Chondrocyte (in vitro differentiated cells): ENCODE measurements at regions not wholly inside any gene's neighbourhood (a gene's known extent, or its start where the extent isn't known, plus 50 kb on each side); places are given as distances from the start of the nearest gene placed in this dataset.

Experiments
- DNase-seq: peaks from one replicate; pipeline ENCODE4 v3.0.0; 2021; ENCODE audit warnings: mixed read lengths, low spot score
- H3K27ac Mint-ChIP-seq: one replicate; pipeline ENCODE4 v1.8.0; 2021; ENCODE audit warnings: mild to moderate bottlenecking, moderate library complexity, mixed read lengths; ENCODE audit not compliant: unreplicated experiment
- H3K27me3 Mint-ChIP-seq: 2 replicates; pipeline ENCODE4 v1.8.0; 2021; ENCODE audit warnings: low read depth, mixed read lengths
- H3K36me3 Mint-ChIP-seq: 2 replicates; pipeline ENCODE4 v1.8.0; 2021; ENCODE audit warnings: low read depth, mixed read lengths
- H3K4me1 Mint-ChIP-seq: 2 replicates; pipeline ENCODE4 v1.8.0; 2021; ENCODE audit warnings: low read depth, mild to moderate bottlenecking, mixed read lengths
- H3K4me3 Mint-ChIP-seq: one replicate; pipeline ENCODE4 v1.8.0; 2021; ENCODE audit warnings: mild to moderate bottlenecking, moderate library complexity, mixed read lengths; ENCODE audit not compliant: unreplicated experiment
- H3K9me3 Mint-ChIP-seq: 2 replicates; pipeline ENCODE4 v1.8.0; 2021; ENCODE audit warnings: low read depth, mixed read lengths
- CTCF ChIP-seq: fragments of 200-600 bp; sonication (generic); IDR thresholded peaks from 2 replicates; pipeline ENCODE4 v1.5.0; 2021; ENCODE audit warnings: antibody characterized with exemption, mild to moderate bottlenecking, moderate library complexity

- TF ChIP-seq CTCF = no peak
Measured at GRCh38 chr7:14962778-14963177, 60.2 kb upstream of the DGKB start.

DNA sequence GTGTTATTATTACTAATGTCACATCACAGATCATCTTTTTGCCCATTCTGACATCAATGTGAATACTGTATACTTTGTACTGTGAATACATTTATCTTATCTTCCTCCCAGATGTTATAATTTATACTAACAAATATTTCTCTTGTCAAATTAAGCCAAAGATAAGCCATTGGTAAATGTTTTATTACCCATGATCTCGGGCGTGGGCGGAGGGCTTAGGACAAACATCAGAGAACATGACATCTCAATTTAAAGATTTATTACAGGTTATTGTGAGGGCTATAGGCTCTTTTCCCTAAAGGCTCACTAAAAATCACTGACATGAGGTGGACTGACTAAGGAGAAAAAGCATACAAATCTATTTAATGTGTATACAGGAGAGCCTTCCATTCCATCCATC, 58.2 kb upstream of the DGKB start:
- no peaks in the 10 kb centered on the region for H3K4me1 Mint-ChIP-seq
- no peaks in the 10 kb centered on the region for H3K36me3 Mint-ChIP-seq
- no peaks in the 10 kb centered on the region for H3K9me3 Mint-ChIP-seq
- no peak for TF ChIP-seq CTCF
- no peak overlapping the region for H3K4me3 Mint-ChIP-seq
- DNase-seq = no peak
- H3K27ac Mint-ChIP-seq = no peak overlapping the region
- no peaks in the 10 kb centered on the region for H3K27me3 Mint-ChIP-seq

More at GRCh38 chr7:14962778-14963177, 60.2 kb upstream of the DGKB start:
- H3K4me3 Mint-ChIP-seq = no peak overlapping the region
- H3K27me3 Mint-ChIP-seq = no peaks in the 10 kb centered on the region
- H3K4me1 Mint-ChIP-seq = no peaks in the 10 kb centered on the region
- H3K9me3 Mint-ChIP-seq = no peaks in the 10 kb centered on the region
- no peak overlapping the region for H3K27ac Mint-ChIP-seq
- no peaks in the 10 kb centered on the region for H3K36me3 Mint-ChIP-seq
- DNase-seq = no peak

DNA sequence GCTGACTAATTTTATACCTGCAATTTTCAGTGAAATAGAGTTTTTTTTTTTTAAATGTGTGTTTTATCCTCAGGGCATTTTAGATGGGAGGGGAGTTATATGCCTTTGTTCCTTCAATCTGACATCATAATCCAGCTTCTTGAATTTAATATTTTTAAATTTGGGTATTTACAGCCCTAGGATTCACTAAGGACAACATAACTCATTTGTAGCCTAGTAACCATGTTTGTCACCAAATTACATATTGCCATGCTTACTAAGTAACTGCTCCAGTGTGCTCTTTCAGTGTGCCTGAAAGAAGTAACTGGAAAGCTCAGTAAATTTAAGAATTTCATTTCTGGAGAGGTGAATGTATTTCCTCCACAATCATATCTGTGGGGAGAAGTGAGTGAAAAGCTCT, 56.8 kb upstream of the DGKB start:
- Mint-ChIP-seq H3K4me3 (no peak overlapping the region), H3K9me3 (no peaks in the 10 kb centered on the region), H3K4me1 (peaks cover 4% of the 10 kb centered on the region), H3K27ac (no peak overlapping the region), H3K27me3 (no peaks in the 10 kb centered on the region), H3K36me3 (no peaks in the 10 kb centered on the region)
- DNase-seq = no peak
- TF ChIP-seq CTCF = no peak

GRCh38 chr7:14954035-14954434, 51.5 kb upstream of the DGKB start:
- TF ChIP-seq CTCF = no peak
- no peak for DNase-seq
- Mint-ChIP-seq H3K36me3 (no peaks in the 10 kb centered on the region), H3K27ac (no peak overlapping the region), H3K4me1 (peaks cover 4% of the 10 kb centered on the region), H3K9me3 (peaks cover 5% of the 10 kb centered on the region), H3K27me3 (no peaks in the 10 kb centered on the region), H3K4me3 (no peak overlapping the region)
